Esophagus squamous epithelium (tissue), 5 donors: ENCODE measurements at regions not wholly inside any gene's neighbourhood (a gene's known extent, or its start where the extent isn't known, plus 50 kb on each side); places are given as distances from the start of the nearest gene placed in this dataset.

Experiments
- DNase-seq: peaks from one replicate; lab custom pipeline; 2025; lab: John Stamatoyannopoulos, UW
- H3K27ac ChIP-seq, 4 donors: fragments of 200-600 bp; sonication (generic); one replicate each; pipeline ENCODE4 v1.5.1; 2016 to 2019; ENCODE audit warnings: mild to moderate bottlenecking in 1 of 4
- H3K27me3 ChIP-seq, 4 donors: fragments of 200-600 bp; sonication (generic); 1 replicate in 3 of 4; 2 replicates in 1 of 4; pipeline versions ENCODE4 v1.5.1 to v1.6.0; 2017 to 2021; ENCODE audit warnings: antibody characterized with exemption in 1 of 4
- H3K36me3 ChIP-seq, 3 donors: fragments of 200-600 bp; sonication (generic); one replicate each; pipeline ENCODE4 v1.5.1; 2016 to 2019
- H3K4me1 ChIP-seq, 3 donors: fragments of 200-600 bp; sonication (generic); one replicate each; pipeline ENCODE4 v1.5.1; 2017 to 2019
- H3K4me3 ChIP-seq, 4 donors: fragments of 200-600 bp; sonication (generic); 1 replicate in 3 of 4; 2 replicates in 1 of 4; pipeline ENCODE4 v1.5.1; 2016 to 2019; ENCODE audit warnings: mild to moderate bottlenecking in 2 of 4, moderate library complexity in 1 of 4
- H3K9me3 ChIP-seq, 3 donors: fragments of 200-600 bp; sonication (generic); one replicate each; pipeline ENCODE4 v1.5.1; 2016 to 2019
- CTCF ChIP-seq, 6 experiments: fragments of 450-650 bp in 4 of 6; fragments of 200-600 bp in 2 of 6; sonication (generic) in 2 of 6; IDR thresholded peaks; one replicate each; pipeline ENCODE4 v1.5.1; 2016 to 2019; ENCODE audit warnings: antibody characterized with exemption in 6 of 6, mild to moderate bottlenecking in 4 of 6, moderate library complexity in 4 of 6
- POLR2A ChIP-seq, 4 donors: fragments of 450-650 bp; IDR thresholded peaks; one replicate each; pipeline ENCODE4 v1.6.1; 2017; ENCODE audit warnings: antibody characterized with exemption in 4 of 4, mild to moderate bottlenecking in 4 of 4, moderate library complexity in 3 of 4
- WGBS, 2 donors: methylation state at CpG; one replicate each; pipeline ENCODE4 v1.1.5; 2018; 5-methylcytosine and 5-hydroxymethylcytosine counted together
- intact Hi-C: fragments of 100-400 bp; cut with DNase I; formaldehyde crosslinking; loops from one replicate; pipeline ENCODE4 v1.15.0; 2022
- donor health status: DM: yes; HTN: yes; CAD: no.

- no peaks in the 10 kb centered on the region for H3K9me3 ChIP-seq
- no peaks in the 10 kb centered on the region for H3K4me1 ChIP-seq
- TF ChIP-seq POLR2A (IDR thresholded peaks at IDR 0.05) (no peak), CTCF (IDR thresholded peaks at IDR 0.05) (no peak)
- no peak overlapping the region for H3K4me3 ChIP-seq
- H3K36me3 ChIP-seq: no peaks in the 10 kb centered on the region
- WGBS, 2 donors: 63 to 65% methylated on average over 3 of the region's 3 CpGs
- no peaks in the 10 kb centered on the region for H3K27me3 ChIP-seq
- H3K27ac ChIP-seq: no peak overlapping the region
- no peak for DNase-seq
- intact Hi-C loops: no loop called here
Measured at GRCh38 chr2:81979086-81979485, 1674.5 kb upstream of the LRRTM1 start.

- Histone ChIP-seq H3K36me3 (no peaks in the 10 kb centered on the region), H3K4me3 (no peak overlapping the region), H3K27ac (no peak overlapping the region), H3K9me3 (no peaks in the 10 kb centered on the region), H3K27me3 (no peaks in the 10 kb centered on the region), H3K4me1 (no peaks in the 10 kb centered on the region)
- 38 to 41% methylated on average over 1 of the region's 1 CpG for WGBS, 2 donors
- DNase-seq: no peak
- intact Hi-C loops: no loop called here
- no peak for TF ChIP-seq CTCF (IDR thresholded peaks at IDR 0.05)
- no peak for TF ChIP-seq POLR2A (IDR thresholded peaks at IDR 0.05)
Measured at GRCh38 chr2:81976998-81977397, 1672.4 kb upstream of the LRRTM1 start.

- intact Hi-C loops: no loop called here
- WGBS, 2 donors: 17 to 20% methylated on average over 1 of the region's 1 CpG
- DNase-seq: no peak
- Histone ChIP-seq H3K4me3 (no peak overlapping the region), H3K27ac (no peak overlapping the region), H3K4me1 (no peaks in the 10 kb centered on the region), H3K36me3 (no peaks in the 10 kb centered on the region), H3K27me3 (no peaks in the 10 kb centered on the region), H3K9me3 (no peaks in the 10 kb centered on the region)
- TF ChIP-seq POLR2A (IDR thresholded peaks at IDR 0.05): no peak
- TF ChIP-seq CTCF (IDR thresholded peaks at IDR 0.05): no peak
Measured at GRCh38 chr2:81974216-81974615, 1669.7 kb upstream of the LRRTM1 start.

GRCh38 chr2:81942876-81943275 lies 1638.3 kb upstream of the LRRTM1 start:
- H3K36me3 ChIP-seq: no peaks in the 10 kb centered on the region
- H3K4me3 ChIP-seq: no peak overlapping the region
- H3K27ac ChIP-seq: no peak overlapping the region
- WGBS, 2 donors: 68 to 86% methylated on average over 1 of the region's 1 CpG
- DNase-seq: no peak
- H3K4me1 ChIP-seq: no peaks in the 10 kb centered on the region
- no peaks in the 10 kb centered on the region for H3K27me3 ChIP-seq
- intact Hi-C loops: no loop called here
- H3K9me3 ChIP-seq: peaks cover 0 to 5% (median 5%) of the 10 kb centered on the region in 3 donors
- TF ChIP-seq POLR2A (IDR thresholded peaks at IDR 0.05) (no peak), CTCF (IDR thresholded peaks at IDR 0.05) (no peak)

- no peak for DNase-seq
- H3K4me1 ChIP-seq: no peaks in the 10 kb centered on the region
- H3K9me3 ChIP-seq: peaks cover 0 to 5% (median 5%) of the 10 kb centered on the region in 3 donors
- no peaks in the 10 kb centered on the region for H3K36me3 ChIP-seq
- TF ChIP-seq POLR2A (IDR thresholded peaks at IDR 0.05): no peak
- no peak for TF ChIP-seq CTCF (IDR thresholded peaks at IDR 0.05)
- intact Hi-C loops: no loop called here
- H3K4me3 ChIP-seq: no peak overlapping the region
- no peaks in the 10 kb centered on the region for H3K27me3 ChIP-seq
- no peak overlapping the region for H3K27ac ChIP-seq
Measured at GRCh38 chr2:81942136-81942680, 1637.7 kb upstream of the LRRTM1 start.
